GM21786 (cell line): ENCODE measurements at regions not wholly inside any gene's neighbourhood (a gene's known extent, or its start where the extent isn't known, plus 50 kb on each side); places are given as distances from the start of the nearest gene placed in this dataset.
"Not testable (repeated sequence)": the region's sequence is repeated elsewhere in the genome, so short reads cannot be mapped to it uniquely, and the experiment has no call there.

Experiments
- ATAC-seq: cut with Tn5 transposase; IDR thresholded peaks from one replicate; pipeline ENCODE4 v1.9.1; 2021; ENCODE audit not compliant: unreplicated experiment

DNA sequence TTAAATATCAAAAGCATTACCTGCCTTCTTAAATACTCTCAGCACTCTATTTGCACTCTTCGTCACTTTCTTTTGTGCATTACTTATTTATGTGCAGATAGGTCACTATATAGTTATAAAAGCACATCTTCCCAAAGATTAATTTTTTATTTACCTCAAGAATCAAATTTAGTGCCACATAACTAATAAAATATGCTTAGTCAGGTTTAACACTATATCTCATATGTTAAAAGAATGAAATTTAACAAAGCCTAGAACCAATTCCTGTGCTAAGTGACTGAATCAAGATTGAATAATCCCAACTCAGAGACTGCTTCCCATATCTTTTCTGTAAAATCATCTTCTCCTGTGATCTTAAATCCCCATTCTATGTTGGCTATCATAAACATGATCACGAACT, 957.5 kb upstream of the NXPH2 start:
- no peak for ATAC-seq

DNA sequence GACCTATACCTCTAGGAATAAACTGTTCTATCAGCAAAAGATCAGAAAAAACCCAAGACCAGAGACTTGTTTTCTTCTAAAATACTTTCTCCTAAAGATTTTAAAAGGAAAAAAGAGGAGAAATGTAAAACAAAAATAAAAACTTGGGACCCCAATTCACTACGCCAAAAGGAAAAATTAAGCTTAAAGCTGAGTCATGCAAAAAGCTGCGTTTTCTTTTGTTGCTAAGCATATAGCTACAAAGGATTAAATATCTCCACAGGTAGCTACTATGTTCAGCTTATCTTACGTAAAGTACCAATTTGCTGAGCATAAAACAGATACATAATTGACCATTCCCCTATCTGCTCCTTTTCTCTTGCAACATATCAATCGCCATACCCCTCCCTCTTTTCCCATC, 950.0 kb upstream of the NXPH2 start:
- no peak for ATAC-seq

DNA sequence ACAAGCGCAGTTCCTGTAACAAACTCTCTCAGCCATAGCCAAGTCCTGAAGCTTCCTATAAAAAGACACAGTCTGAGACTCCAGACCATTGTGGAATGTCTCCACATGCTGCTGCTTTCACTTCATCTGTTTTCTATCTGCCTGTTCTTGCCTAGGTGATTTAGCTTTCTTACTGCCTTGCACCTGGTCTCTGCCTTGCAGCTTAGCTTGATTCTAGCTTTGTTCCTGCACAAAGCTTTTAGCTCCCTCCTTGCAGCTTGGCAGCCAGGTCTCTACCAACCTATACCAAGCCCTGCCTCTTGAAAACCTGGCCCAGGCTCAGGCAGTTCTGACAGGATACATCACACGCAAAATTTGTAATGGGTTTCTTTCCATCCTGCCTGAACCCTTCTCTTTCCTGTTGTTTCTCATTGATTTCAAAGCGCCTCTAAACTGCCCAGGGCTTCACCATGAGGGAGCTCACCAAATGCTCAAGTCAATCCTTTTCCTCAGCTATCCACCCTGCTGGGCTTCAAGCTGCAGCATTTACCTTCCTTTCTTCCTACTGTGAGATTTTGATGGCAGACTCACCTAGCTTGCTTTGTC, 941.3 kb upstream of the NXPH2 start:
- no peak for ATAC-seq

DNA sequence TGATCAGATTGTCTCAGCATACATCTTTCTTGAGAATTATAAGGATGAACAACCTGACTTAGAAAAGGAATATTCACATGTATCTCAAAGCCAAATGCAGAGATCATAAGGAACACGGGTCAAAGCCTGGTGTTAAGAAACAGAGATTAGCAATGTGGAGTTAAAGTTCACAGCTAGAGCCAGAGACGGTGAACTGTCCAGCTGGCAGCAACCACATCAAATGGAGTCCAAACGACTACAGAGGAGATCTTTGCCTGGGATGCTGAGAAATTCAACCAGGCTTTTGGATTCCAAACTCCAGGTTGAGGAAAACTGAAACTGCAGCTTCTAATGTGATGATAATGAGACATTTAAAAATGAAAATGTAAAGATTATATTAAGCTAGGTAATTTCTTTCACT, 939.9 kb upstream of the NXPH2 start:
- no peak for ATAC-seq

DNA sequence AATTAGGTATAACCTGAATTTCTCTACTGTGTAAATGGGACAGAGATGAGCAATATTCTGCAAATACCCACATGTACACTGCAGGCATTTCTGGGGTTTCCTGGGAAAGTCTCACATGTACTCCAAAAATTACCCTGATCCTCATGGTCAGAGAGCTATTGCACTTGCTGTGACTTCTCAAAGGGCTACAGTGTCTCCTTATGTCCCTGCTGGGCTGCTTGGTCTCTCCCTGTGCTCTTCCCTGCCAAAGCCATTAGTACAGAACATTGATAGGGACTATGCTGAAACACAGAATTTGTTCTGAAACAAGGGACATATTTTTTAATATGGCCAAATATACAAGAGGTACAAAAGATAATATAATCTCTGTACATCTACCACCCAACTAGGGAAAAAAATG, 924.4 kb upstream of the NXPH2 start:
- ATAC-seq: no peak

DNA sequence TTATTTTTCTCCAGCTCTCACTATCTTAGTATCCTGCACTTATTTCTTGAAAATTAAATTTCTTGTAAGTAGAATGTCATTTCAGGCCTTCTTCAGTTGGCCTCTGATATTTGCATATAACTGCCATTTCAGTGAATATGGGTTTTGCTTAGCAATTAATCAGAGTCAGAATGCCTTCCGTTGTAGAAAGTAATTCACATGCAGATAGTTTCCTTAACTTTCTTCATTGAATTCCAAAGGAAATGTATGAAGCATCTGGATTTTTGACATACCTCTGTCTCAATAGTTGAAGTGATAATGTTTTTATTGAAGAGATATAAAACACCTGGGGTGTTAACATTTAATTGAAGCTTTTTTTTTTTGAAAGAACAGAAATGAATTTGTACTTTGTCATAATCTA, 914.1 kb upstream of the NXPH2 start:
- no peak for ATAC-seq

DNA sequence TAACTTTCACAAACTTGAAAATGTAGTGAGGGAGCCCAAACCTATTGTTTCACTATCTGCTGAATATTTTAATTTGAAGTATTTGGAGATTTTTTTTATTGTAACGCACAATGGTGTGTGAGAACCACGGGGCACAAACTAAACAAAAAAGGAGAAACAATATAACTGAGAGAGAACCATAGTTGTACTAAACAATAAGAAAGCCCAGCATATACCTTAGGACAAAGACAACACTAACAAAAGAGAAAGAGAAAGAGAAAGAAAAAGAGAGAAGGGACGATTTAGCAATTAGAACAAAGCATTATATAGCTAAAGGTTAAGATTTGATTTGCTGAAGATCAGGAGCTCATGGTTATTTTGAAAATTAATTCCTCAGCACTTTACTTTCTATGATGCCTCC, 906.0 kb upstream of the NXPH2 start:
- no peak for ATAC-seq

DNA sequence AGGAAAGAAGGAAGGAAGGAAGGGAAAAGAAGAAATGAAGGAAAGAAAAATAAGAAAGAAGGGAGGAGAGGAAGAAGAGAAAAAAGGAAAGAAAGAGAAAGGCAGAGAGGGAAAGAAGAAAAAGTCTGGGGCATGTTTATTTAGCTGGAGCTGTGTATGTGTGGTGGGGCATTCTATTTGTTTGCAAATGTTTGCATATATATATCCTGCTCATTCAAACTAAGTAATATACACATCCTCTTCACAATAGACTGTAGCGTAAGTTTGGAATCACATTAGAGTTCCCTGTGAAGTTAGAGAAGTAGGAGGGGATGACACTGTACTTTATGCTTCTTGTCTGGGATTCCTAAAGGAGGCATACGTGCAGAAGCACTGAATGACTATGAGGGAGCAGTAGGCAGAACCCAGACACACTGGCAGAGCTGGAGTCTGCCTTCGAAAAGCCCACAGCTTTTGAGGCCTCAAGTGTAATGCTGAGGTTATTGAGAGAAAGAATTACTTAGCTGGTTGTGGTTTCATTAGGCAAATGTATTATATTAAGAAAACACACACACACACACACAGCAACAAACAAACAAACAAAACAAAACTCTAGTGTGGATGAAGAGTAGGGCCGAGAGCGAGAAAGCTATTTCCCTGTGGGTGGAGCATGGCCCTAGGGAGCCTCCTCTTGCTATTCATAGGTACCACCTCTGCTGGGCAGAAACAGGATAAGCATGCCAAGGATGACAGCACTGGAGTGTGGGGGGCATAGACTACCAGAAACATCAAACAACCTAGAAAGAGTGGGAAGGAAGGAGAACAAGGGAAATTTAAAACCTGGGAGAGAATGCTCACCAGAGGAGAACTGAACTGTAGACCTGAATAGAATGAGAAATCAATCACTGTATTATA, 905.1 kb upstream of the NXPH2 start:
- ATAC-seq: no peak

DNA sequence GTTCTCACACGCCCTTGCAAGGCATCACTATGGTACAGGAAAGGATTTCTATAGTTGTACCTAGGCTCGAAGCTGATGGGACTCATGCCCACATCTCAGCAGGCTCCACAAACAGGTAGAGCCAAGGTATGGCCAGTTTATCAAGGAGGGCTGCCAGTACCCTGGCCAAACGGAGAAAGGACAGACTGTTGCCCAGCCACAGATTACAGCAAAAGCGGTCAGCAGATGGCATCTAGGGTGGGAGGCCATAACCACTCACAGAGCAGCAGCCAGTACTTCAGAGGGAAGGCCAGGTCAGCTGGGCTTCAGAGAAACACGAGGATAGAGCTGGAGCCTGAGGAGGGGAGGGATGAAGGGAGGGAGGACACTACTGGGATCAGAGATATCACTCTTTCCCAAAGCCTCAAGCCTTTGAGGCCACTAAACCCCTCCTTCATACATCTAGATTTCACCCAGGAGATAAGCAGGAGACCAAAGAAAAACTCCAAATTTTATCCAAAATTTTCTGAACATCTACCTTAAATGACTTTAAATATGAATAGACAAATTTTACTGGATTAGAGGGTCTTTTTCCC, 904.2 kb upstream of the NXPH2 start:
- ATAC-seq: no peak

DNA sequence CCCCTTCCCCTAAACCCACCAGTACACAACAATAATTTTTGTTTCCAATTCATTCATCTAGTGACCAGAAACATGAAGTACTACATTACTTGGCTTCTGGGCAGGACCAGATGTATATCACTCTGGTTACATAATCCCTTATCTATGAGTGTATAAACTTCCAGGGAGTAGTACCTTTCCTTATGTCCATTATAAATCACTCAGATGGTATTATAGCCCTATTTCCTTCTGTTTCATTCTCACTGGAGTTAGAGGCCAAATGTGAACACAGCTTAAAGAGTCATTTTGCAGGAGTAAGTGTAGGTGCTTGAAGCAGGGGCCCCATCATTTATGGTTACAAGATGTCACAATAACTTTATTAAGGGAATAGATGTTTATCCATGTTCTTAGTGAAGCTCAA, 894.4 kb upstream of the NXPH2 start:
- ATAC-seq: no peak

DNA sequence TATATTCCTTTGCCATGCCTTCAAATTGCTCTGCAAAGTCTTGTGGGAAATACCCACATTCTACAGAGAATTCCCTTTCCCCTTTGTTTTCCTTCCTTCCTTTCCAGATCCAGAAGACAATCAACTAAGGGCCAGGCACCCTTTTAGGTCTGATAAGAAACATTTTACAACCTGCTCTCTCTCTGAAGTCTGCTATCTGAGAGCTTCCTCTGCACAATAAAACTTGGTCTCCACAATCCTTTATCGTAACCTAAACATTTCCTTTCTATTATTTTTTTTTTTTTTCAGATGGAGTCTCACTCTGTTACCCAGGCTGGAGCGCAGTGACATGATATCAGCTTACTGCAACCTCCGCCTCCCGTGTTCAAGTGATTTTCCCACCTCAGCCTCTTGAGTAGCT, 893.3 kb upstream of the NXPH2 start:
- ATAC-seq: not testable (repeated sequence)

DNA sequence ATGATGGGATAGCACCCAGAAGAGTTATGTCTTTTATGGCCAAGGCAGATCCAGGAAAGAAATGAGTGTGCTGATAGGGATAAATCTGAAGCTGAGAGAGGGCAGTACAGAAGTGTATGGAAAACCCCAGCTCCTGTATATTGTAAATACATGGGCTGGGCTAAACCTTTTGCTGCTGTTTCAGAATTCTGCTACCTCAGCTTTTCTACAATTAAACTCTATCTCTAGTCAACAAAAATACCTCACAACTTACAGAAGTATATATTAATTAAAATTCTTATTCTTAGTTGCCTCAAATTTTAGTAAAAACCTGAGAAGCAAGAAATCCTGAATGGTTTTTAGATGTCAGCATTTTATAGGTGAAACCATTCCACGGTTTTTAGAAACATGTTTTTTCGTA, 889.5 kb upstream of the NXPH2 start:
- no peak for ATAC-seq

DNA sequence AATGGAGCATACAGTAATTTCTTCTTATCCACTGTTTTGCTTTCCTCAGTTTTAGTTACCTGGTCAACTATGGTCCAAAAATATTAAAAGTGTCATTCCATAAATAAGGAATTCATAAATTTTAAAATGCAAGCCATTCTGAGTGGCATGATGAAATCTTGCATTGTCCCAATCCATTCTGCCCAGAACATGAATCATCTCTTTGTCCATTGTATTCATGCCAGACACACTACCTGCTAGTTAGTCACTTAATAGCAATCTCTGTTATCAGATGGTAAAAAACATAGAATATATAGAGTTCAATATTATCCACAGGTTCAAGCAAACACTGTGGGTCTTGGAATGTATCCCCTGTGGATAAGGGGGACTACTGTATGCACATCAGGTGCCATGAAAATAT, 872.2 kb upstream of the NXPH2 start:
- ATAC-seq: no peak

DNA sequence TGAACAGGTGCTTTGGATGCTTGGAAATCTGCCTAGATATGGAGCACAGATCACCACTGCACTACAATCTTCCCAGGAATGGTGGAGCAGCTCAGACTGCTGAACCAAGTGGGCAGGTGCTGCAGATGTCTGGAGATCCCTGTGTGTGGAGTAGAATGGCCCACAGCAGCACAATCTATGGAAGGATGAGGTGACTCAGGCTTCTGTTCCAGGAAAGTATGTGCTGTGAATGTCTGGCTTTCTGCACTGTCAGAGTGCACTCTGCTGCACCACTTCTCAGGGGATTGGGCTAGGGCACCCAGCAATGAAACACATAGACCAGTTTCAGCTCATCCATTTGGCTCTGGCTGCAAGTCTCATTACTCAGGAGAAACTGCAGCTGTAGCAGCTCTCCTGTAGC, 865.4 kb upstream of the NXPH2 start:
- ATAC-seq: no peak

DNA sequence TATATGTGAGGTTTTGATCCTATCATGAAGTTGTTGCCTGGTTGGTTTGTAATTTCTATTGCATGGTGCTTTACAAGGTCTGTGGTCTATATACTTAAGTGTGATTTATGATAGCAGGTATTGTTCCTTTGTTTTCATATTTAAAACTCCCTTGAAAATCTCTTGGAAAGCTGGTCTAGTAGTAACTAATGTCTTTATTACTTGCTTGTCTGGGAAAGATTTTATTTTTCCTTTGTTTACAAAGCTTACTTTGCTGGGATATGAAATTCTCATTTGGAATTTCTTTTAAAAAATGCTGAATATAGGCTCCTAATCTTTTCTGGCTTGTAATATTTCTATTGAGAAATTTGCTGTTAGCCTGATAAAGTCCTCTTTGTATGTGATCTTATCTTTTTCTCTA, 862.9 kb upstream of the NXPH2 start:
- ATAC-seq: no peak

DNA sequence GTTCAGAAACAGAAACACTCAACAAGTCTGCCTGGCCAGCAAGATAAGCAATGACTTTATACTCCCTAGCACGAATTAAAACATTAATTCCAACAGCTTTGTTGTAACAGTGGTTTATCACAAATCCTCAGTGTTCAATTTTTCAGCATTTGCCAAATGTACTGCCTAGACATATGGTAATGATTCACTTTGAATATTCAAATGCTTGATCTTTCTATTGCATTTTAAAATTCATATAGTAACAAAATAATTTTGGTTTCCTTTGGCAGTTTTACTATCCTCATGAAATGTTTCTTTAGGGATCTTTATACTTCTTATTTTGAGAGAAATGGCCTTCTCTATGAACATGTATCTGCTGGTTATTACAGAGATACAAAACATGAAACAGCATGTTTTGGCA, 851.8 kb upstream of the NXPH2 start:
- no peak for ATAC-seq

DNA sequence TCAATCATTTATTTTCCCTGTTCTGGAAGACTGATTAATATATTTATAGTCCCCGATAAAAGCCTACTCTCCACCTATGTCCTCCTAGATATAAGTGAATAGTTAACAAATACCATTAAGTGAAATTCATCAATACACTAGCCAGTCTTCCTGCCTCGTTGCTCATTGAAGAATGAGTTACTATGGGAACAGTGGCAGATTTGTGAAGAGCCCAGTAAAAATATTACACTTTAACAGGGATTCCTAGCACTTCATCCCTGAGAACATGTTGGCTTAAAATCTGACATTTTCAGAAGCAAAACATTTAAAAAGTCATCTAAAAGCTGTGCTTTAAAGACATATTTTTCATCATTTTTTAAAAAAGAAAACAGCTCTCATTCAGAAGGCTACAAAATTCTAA, 848.7 kb upstream of the NXPH2 start:
- no peak for ATAC-seq

DNA sequence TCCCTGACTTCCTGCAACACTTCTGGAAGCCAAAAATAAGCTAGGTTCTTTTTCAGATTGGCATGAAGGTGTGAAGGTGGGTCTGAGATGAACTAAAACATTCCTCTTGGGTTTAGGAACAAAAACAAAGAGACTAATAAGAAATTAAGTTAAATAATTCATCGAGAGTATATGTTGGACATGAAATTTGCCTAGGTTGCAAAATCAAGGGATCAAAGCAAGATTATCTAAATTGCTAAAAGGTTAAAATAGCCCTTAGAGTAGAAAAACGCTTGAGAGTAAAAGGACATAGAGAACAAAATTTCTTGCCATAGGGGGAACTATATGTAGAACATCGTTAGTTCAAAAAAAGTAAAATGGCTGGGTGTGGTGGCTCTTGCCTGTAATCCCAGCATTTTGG, 845.9 kb upstream of the NXPH2 start:
- no peak for ATAC-seq

DNA sequence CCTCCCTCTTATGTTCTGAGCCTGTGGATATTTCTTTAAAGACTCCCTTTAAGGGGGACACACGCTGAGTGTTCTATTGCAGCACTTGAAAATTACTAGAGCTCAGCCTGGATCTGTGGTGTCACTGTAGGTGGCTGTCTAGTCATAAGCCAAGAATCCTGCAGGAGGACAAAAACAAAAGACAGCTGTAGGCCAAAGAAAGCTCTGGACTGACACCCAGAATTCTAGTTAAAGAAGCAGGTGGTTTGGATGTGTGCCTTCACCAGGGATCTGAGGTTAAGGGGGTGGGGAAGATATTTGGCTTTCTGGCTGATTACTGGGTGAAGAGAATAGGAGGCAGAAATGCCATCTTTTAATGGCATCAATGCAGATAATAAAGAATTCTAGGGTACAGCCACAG, 842.5 kb upstream of the NXPH2 start:
- no peak for ATAC-seq

DNA sequence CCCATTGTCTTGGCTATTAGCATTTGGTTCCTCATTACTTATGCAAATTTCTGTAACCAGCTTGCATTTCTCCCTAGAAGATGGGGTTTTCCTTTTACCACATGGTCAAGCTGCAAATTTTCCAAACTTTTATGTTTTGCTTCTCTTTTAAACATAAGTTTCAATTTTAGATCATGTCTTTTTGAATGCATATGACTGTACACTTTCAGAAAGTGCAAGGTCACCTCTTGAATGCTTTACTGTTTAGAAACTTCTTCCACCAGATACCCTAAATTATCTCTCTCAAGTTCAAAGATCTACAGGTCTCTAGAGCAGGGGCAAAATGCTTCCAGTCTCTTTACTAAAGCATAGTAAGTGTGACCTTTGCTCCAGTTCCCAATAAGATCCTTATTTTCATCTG, 837.6 kb upstream of the NXPH2 start:
- no peak for ATAC-seq

DNA sequence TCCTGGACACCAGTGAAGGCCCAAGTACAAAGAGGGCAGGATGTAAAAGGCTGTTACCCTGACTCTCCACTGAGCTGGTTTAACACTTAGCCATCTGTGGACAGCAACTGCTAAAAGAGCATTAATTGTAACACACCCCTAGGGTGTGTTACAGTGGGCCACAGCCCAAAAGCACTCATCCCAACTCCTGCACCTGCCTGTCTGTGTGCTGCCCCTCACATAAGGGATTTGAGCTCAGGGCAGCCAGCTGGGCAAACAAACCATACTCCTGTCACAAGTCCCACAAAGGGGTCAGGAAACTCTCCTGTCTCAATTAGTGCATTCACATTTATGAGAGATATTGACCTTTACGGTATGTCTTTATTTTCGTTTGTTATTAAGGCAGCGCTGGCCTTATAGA, 833.1 kb upstream of the NXPH2 start:
- ATAC-seq: no peak

DNA sequence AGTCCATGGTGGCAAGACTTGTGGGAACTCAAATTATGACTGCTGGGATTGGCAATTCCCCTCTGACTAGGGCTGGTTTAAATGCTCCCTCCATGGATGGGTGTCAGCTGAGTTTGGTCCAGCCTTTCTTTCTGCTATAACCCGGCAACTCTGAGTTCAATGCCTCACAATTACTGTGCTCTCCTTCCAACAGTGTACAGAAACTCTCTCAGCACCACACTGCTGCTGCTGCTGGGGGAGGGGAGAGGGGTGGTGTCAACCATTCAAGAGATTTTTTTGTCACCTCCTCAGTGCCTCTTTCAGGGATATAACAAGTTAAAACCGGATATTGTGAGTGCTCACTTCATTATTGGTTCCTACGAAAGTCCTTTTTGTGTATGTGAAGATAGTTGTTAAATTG, 830.3 kb upstream of the NXPH2 start:
- ATAC-seq: no peak

DNA sequence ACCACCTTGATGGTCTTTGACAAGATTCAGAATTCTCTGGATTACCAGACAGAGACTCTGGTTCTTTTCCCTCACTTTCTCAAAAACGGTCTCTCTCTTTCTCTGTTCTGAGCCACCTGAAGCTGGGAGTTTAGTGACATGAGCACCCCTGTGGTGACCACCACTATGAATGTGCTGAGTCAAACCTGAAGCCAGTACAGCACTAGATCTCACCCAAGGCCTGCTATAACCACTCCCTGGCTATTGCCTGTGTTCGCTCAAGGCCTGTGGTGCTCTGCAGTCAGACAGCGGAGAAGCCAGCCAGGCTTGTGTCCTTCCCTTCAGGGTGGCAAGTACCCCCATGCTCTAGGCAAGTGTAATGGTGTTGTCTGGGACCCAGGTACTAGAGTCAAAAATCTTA, 828.9 kb upstream of the NXPH2 start:
- ATAC-seq: no peak
